ENCODE measurements at regions not wholly inside any gene's neighbourhood (a gene's known extent, or its start where the extent isn't known, plus 50 kb on each side); places are given as distances from the start of the nearest gene placed in this dataset.

GRCh38 chr5:152683205-152683604, 278.1 kb upstream of the NMUR2 start:
- TF ChIP-seq CTCF (IDR thresholded peaks at IDR 0.05) (no peak), POLR2A (IDR thresholded peaks at IDR 0.05) (no peak), EP300 (IDR thresholded peaks at IDR 0.05) (no peak), POLR2AphosphoS5 (IDR thresholded peaks at IDR 0.05) (no peak)

Data from sigmoid colon (tissue), 4 donors.